ENCODE measurements at regions not wholly inside any gene's neighbourhood (a gene's known extent, or its start where the extent isn't known, plus 50 kb on each side); places are given as distances from the start of the nearest gene placed in this dataset.

DNA sequence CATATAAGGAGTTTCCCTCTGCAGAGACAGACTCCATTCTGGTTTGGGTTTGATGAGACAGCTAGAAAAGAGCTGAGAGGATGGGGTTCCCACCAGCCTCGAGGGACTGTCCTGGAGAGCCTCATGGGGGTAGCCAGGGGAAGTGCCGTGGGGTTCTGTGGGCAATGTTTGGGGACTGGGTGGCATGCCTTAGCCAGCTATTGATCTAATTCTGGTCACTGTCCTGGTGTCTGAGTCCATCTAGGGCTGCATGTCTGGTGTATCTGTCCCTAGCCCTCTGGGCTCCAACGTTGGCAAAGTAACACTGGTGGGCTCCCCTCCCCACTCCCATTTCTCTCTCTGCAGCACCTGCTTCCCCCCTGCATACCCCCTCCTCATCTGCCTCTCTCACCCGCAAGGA is 135.4 kb downstream of the SMIM20 start:
- H3K27ac ChIP-seq (ENCODE audit: low read length in 2 of 2): no peak overlapping the region
- Mint-ChIP-seq H3K9me3 (ENCODE audit: insufficient read depth) (no peaks in the 10 kb centered on the region), H3K4me3 (no peak overlapping the region), H3K4me1 (peaks cover 2% of the 10 kb centered on the region), H3K27ac (no peak overlapping the region), H3K27me3 (peaks cover 30% of the 10 kb centered on the region)
- 69% methylated on average over 2 of the region's 4 CpGs for WGBS (ENCODE audit: insufficient coverage)
- H3K9ac ChIP-seq (ENCODE audit: low read length): no peak overlapping the region
- ChIA-PET CTCF (no interaction called here), POLR2A (no interaction called here)
- H3K4me2 ChIP-seq (replicated peaks; ENCODE audit: low read depth, low read length, poor library complexity, severe bottlenecking): no peak overlapping the region
- peaks cover 0 to 2% (median 0%) of the 10 kb centered on the region in 3 donors for H3K9me3 ChIP-seq (ENCODE audit: control extremely low read depth in 1 of 3, control insufficient read depth in 2 of 3, insufficient read depth in 1 of 3, low read length in 2 of 3)
- H3K4me3 ChIP-seq (ENCODE audit: control extremely low read depth in 1 of 5, extremely low read depth in 1 of 5, insufficient read depth in 1 of 5, low read depth in 2 of 5, low read length in 4 of 5): no peak overlapping the region
- no peaks in the 10 kb centered on the region for H3K79me2 ChIP-seq (ENCODE audit: control insufficient read depth, insufficient read depth, low read length)
- DNase-seq: no peak
- no peaks in the 10 kb centered on the region for H4K20me1 ChIP-seq (ENCODE audit: control insufficient read depth, insufficient read depth, low read length, poor library complexity, severe bottlenecking)
- TF ChIP-seq, protein P1, sequence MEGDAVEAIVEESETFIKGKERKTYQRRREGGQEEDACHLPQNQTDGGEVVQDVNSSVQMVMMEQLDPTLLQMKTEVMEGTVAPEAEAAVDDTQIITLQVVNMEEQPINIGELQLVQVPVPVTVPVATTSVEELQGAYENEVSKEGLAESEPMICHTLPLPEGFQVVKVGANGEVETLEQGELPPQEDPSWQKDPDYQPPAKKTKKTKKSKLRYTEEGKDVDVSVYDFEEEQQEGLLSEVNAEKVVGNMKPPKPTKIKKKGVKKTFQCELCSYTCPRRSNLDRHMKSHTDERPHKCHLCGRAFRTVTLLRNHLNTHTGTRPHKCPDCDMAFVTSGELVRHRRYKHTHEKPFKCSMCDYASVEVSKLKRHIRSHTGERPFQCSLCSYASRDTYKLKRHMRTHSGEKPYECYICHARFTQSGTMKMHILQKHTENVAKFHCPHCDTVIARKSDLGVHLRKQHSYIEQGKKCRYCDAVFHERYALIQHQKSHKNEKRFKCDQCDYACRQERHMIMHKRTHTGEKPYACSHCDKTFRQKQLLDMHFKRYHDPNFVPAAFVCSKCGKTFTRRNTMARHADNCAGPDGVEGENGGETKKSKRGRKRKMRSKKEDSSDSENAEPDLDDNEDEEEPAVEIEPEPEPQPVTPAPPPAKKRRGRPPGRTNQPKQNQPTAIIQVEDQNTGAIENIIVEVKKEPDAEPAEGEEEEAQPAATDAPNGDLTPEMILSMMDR (IDR thresholded peaks at IDR 0.05): no peak
- no peak for TF ChIP-seq EZH2 (IDR thresholded peaks at IDR 0.05; ENCODE audit: borderline replicate concordance, insufficient read depth, low read depth, low read length, poor library complexity, severe bottlenecking)
- no peaks in the 10 kb centered on the region for H3K4me1 ChIP-seq (ENCODE audit: control insufficient read depth in 2 of 2, insufficient read depth in 2 of 2, low read length in 2 of 2)
- ATAC-seq (ENCODE audit: low read depth): no peak
- no peaks in the 10 kb centered on the region for H3K36me3 ChIP-seq (replicated peaks in 1 of 2; ENCODE audit: control extremely low read depth in 1 of 2, control insufficient read depth in 1 of 2, extremely low read depth in 1 of 2, insufficient read depth in 2 of 2, low read length in 1 of 2)
- H3K27me3 ChIP-seq (replicated peaks in 1 of 4; ENCODE audit: control extremely low read depth in 1 of 4, control insufficient read depth in 3 of 4, insufficient read depth in 4 of 4, low read length in 3 of 4): peaks cover 0 to 4% (median 0%) of the 10 kb centered on the region in 4 experiments
- intact Hi-C loops (cut with micrococcal nuclease): no loop called here
- H2AFZ ChIP-seq (ENCODE audit: insufficient read depth, low read depth, low read length, poor library complexity, severe bottlenecking): no peak overlapping the region

DNA sequence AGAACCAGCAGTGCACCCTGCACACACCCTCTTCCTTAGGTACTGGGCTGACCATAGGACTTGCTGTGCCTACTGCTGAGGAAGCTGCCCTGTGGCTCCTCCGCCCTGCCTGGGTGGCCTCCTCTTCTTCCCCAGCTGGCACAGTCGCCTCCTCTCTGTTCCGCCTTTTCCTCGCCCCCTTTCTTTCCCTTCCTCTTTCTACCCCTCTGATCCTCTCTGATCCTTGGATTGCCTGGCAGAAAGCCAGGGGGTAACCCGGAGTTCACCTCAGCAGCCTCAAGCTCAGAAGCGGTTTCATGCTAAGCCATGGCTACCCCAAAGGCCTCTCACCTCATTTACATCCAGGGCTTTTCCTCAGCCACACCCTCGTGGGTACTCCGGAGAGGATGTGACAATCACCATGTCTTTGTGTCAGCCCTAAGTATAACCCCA is 136.2 kb downstream of the SMIM20 start:
- intact Hi-C loops (cut with micrococcal nuclease): no loop called here
- Histone ChIP-seq H3K79me2 (ENCODE audit: control insufficient read depth, insufficient read depth, low read length) (no peaks in the 10 kb centered on the region), H3K36me3 (replicated peaks in 1 of 2; ENCODE audit: control extremely low read depth in 1 of 2, control insufficient read depth in 1 of 2, extremely low read depth in 1 of 2, insufficient read depth in 2 of 2, low read length in 1 of 2) (no peaks in the 10 kb centered on the region), H2AFZ (ENCODE audit: insufficient read depth, low read depth, low read length, poor library complexity, severe bottlenecking) (no peak overlapping the region), H3K9ac (ENCODE audit: low read length) (no peak overlapping the region), H3K27me3 (replicated peaks in 1 of 4; ENCODE audit: control extremely low read depth in 1 of 4, control insufficient read depth in 3 of 4, insufficient read depth in 4 of 4, low read length in 3 of 4) (no peaks in the 10 kb centered on the region), H3K27ac (ENCODE audit: low read length in 2 of 2) (no peak overlapping the region), H3K4me2 (replicated peaks; ENCODE audit: low read depth, low read length, poor library complexity, severe bottlenecking) (no peak overlapping the region), H4K20me1 (ENCODE audit: control insufficient read depth, insufficient read depth, low read length, poor library complexity, severe bottlenecking) (no peaks in the 10 kb centered on the region), H3K4me3 (ENCODE audit: control extremely low read depth in 1 of 5, extremely low read depth in 1 of 5, insufficient read depth in 1 of 5, low read depth in 2 of 5, low read length in 4 of 5) (no peak overlapping the region), H3K4me1 (ENCODE audit: control insufficient read depth in 2 of 2, insufficient read depth in 2 of 2, low read length in 2 of 2) (no peaks in the 10 kb centered on the region), H3K9me3 (ENCODE audit: control extremely low read depth in 1 of 3, control insufficient read depth in 2 of 3, insufficient read depth in 1 of 3, low read length in 2 of 3) (peaks cover 0 to 2% (median 0%) of the 10 kb centered on the region in 3 donors)
- ATAC-seq (ENCODE audit: low read depth): no peak
- ChIA-PET POLR2A (no interaction called here), CTCF (no interaction called here)
- DNase-seq: no peak
- no peak overlapping the region for H3K27ac Mint-ChIP-seq
- H3K9me3 Mint-ChIP-seq (ENCODE audit: insufficient read depth): no peaks in the 10 kb centered on the region
- WGBS (ENCODE audit: insufficient coverage): 78% methylated on average over 8 of the region's 8 CpGs
- TF ChIP-seq, protein P1 (IDR thresholded peaks at IDR 0.05): no peak
- no peak for TF ChIP-seq EZH2 (IDR thresholded peaks at IDR 0.05; ENCODE audit: borderline replicate concordance, insufficient read depth, low read depth, low read length, poor library complexity, severe bottlenecking)
- peaks cover 29% of the 10 kb centered on the region for H3K27me3 Mint-ChIP-seq
- peaks cover 2% of the 10 kb centered on the region for H3K4me1 Mint-ChIP-seq
- H3K4me3 Mint-ChIP-seq: no peak overlapping the region
